Right ventricle myocardium superior (tissue), 1 donor: ENCODE measurements at regions not wholly inside any gene's neighbourhood (a gene's known extent, or its start where the extent isn't known, plus 50 kb on each side); places are given as distances from the start of the nearest gene placed in this dataset.
"Not testable (repeated sequence)": the region's sequence is repeated elsewhere in the genome, so short reads cannot be mapped to it uniquely, and the experiment has no call there.

Experiments used
- ATAC-seq: fragments of 200-7000 bp; cut with Tn5 transposase; one replicate; pipeline ENCODE4 v1.9.1; 2020; ENCODE audit warnings: mild to moderate bottlenecking; ENCODE audit not compliant: poor library complexity
- DNase-seq: peaks from one replicate; pipeline ENCODE4 v3.0.0-alpha.2; 2020
- intact Hi-C: fragments of 100-400 bp; cut with DNase I; formaldehyde crosslinking; loops from one replicate; pipeline ENCODE4 v1.11.2; 2022
- donor health status: DM: no; HTN: yes; CAD: no; lungs with severe emphysema.

GRCh38 chr6:50990750-50991446 is 172.2 kb downstream of the TFAP2B start:
- no peak for DNase-seq
- intact Hi-C loops: no loop called here
- no peak for ATAC-seq

DNA sequence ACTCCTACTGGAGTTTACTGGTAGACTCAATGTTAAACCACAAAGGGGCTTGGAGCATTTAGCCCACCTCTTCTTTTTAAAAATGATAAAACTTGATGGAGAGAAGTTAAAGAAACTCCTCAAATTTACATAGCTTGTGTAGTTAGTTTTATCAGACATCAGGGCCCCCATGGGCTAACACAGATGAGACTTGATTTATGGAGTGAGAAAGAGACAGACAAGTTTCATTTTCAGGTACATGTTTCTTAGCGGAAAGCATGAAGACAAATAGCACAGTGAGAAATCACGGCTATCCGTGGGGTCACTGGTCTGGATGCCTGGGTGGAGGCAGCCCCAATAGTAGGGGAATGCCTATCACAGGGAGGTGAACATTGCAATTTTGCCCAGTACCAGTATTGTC is 173.6 kb downstream of the TFAP2B start:
- intact Hi-C loops: no loop called here
- ATAC-seq (no peak), DNase-seq (no peak)

DNA sequence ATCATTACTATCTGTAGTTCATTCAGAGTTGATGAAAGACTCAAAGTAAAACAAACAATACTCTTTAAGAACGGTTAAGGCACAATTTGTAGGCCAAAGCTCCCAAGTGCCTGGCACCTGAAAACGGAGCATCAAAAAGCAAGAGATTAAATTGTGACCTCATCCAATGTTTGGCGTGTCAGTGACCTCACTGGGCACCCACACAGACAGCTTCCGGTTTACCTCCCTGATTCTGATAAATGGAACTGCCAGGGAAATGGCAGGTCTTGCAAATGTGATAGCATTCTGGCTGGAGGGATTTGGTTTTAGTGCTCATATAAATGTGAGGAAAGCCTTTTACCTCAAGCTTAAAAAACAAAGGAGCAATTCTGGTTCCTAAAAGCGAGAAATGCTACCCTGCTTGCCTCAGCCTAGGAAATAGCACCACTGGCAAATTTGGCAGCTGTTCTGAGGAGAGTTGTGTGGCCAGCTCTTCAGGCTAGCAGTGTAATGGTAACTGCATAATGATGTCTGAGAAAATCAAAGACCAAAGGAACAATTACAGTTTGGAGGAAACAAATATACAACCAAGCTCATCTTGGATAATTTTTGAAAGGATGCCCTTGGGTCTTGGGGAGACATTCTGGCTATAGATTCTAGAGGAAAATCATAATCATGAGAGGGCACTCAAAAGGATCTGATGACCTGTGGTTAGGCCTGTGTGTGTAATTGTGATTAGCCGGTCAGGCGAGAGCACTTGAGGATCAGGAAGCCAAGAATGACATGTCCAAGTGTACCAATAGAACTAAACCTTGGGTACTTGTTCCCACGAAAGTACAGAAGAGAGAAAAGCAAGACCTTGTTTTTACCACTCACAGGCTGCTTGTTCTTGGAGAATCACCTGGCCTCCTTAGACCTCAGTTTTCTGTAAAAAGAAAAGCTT is 174.3 kb downstream of the TFAP2B start:
- ATAC-seq (no peak), DNase-seq (no peak)
- intact Hi-C loops: no loop called here

- intact Hi-C loops: no loop called here
- no peak for ATAC-seq
- no peak for DNase-seq
Observed at GRCh38 chr6:50993941-50994720, 175.5 kb downstream of the TFAP2B start.

DNA sequence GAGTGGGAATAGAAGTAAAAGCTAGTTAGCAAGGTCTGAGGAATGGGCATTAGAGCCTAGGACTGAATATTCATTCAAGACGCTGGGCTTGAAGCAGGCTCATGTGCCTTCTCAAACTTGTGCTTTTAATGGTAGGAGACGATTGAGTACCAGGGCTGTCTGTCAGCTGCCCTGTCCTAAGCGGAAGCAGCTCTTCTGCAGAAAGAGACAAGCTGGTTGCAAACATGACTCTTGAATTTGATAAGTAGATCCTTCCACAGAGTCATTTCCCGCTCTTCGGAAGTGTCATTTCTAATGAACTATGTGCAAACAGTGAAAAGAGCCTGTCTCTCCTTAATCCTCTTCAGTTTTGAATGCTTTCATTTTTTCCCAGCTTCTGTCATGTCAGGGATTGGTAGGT is 176.4 kb downstream of the TFAP2B start:
- intact Hi-C loops: no loop called here
- ATAC-seq (no peak), DNase-seq (no peak)

- intact Hi-C loops: no loop called here
- DNase-seq: no peak
- ATAC-seq: no peak
Observed at GRCh38 chr6:50998905-50999304, 180.2 kb downstream of the TFAP2B start.

- intact Hi-C loops: no loop called here
- no peak for DNase-seq
- no peak for ATAC-seq
Observed at GRCh38 chr6:51001399-51001798, 182.7 kb downstream of the TFAP2B start.

GRCh38 chr6:51004380-51004779 is 185.7 kb downstream of the TFAP2B start:
- no peak for DNase-seq
- ATAC-seq: no peak
- intact Hi-C loops: no loop called here

DNA sequence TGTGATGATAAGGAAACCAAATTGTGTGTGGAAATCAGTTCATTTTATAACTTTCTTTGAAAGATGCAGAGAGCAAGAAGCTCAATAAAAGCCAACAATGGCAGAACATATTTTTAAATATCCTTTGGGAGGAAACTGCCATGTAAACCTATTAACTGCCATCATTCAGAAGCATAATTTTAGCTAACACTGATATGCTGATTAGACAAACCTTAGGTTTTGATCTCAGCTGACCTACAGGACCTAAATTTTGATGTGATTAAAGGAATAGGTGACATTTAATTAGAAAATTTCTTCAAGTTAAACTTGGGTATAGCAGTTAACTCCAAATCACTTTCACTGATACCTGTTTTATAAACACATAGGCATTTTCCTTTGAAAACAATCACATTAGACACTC is 187.1 kb downstream of the TFAP2B start:
- ATAC-seq (no peak), DNase-seq (no peak)
- intact Hi-C loops: no loop called here

- intact Hi-C loops: no loop called here
- no peak for DNase-seq
- no peak for ATAC-seq
Observed at GRCh38 chr6:51007237-51007636, 188.6 kb downstream of the TFAP2B start.

GRCh38 chr6:51008693-51009092 is 190.0 kb downstream of the TFAP2B start:
- ATAC-seq, intact Hi-C loops, DNase-seq: not testable (repeated sequence)

DNA sequence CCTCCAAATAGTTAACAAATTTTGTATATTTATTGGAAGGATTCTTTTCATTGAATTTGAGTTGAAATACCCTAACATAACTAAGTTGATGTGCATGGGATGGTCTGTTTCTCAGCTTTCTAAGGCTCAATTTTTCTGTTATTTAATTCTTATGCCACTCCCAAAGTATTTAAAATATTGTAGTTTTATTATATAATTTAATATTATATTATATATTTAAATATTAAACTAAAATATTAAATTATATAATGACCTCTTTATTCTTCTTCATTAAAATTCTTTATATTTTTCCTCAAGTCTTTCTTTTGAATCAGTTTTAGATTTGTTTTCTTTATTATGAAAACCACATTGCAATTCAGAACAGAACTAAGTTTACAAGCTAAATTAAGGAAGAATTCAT is 194.7 kb downstream of the TFAP2B start:
- ATAC-seq: no peak
- DNase-seq: no peak
- intact Hi-C loops: no loop called here

DNA sequence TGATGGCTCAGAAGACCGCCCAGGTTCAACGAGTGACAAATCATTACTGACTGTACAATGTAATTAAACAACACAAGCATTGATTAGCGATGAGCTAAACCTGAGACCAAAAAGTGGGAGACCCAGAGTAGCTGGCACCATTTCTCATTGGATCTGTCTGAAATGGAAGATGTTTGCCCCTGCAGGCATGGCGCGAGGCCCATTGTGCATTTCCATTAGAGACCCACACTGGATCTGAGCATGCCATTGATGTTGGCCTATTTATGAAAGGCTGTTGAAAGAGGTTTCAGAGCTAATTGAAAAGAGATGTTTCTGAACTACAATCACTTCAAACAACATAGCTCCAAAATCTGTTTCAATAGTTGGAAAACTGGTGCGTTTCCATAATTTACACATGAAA is 196.7 kb downstream of the TFAP2B start:
- DNase-seq (no peak), ATAC-seq (no peak)
- intact Hi-C loops: no loop called here

GRCh38 chr6:51016489-51016888 is 197.8 kb downstream of the TFAP2B start:
- DNase-seq (no peak), ATAC-seq (no peak)
- intact Hi-C loops: no loop called here

- DNase-seq: no peak
- no peak for ATAC-seq
- intact Hi-C loops: no loop called here
Observed at GRCh38 chr6:51019806-51020205, 201.1 kb downstream of the TFAP2B start.

DNA sequence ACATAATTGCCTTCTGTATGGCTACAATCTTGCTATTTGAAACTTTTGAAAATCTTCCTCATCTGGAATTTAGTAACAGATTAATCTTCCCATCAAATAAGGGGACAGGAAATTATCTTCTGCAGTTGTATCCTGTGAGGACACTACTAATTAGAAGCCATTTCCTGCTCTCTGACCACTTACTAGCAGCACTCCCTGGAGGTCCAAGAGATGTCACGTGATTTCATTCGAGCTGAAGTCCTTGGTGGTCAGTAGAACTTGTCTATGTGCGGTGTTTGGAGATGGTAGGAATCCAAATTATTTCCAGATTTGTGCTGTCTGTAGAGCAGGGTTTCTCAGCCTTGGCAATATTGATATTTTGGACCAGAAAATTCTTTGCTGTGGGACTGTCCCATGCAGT is 202.5 kb downstream of the TFAP2B start:
- intact Hi-C loops: no loop called here
- no peak for DNase-seq
- no peak for ATAC-seq

DNA sequence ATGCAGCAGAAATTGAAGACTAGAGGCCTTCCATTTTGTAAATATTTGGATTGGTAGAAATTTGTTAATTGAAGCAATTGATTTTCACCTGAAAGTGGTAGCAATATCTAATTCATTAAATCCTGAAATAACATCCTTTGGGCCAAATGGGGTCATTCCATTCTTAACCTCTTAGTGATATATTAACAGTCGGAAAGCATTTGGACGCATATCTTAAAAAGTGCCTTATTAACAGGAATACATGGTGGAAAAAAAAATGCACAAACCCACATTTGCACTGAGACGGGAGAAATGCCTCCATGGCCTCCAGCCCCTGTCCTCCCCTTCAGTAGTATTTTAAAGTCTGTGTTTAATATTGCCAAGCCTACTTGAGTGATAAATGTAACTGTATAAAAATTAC is 205.5 kb downstream of the TFAP2B start:
- intact Hi-C loops: no loop called here
- ATAC-seq (no peak), DNase-seq (no peak)

DNA sequence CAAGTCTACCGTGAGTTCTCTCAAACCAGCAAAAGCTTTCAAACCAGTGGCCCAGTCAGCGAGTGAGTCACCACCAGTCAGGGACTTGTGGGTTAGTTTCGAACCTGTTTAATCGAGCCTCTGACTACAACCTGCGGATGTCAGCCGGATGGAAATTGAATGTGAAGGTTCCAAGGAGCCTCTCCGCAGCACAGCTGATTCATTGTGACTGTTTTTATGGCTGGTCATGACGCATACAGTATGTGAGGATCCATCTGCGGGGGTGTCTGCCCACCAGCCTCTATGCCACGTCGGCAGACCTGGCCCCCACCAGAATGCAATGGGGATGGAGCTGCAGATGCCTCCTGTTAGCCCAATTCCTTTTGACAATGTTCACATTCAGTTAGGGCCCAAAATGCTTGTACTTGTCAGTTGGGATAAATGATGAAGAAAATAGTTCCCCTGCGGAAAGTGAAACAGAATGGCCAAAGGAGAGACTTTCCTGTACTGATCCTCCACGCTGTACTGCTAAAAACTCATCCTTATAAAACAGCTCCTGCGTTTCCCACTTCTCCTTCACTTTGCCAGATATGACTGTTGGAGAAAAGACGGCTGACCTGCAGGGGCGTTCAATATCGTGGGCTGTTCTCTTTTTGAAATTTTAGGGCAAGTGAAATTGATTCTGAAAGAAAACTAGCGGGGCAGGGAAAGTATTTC is 206.6 kb downstream of the TFAP2B start:
- ATAC-seq: no peak
- no peak for DNase-seq
- intact Hi-C loops: no loop called here
